GM21367 (cell line): ENCODE measurements at regions not wholly inside any gene's neighbourhood (a gene's known extent, or its start where the extent isn't known, plus 50 kb on each side); places are given as distances from the start of the nearest gene placed in this dataset.

Source experiments
- ATAC-seq: cut with Tn5 transposase; IDR thresholded peaks from one replicate; pipeline ENCODE4 v1.9.1; 2021; ENCODE audit not compliant: unreplicated experiment

DNA sequence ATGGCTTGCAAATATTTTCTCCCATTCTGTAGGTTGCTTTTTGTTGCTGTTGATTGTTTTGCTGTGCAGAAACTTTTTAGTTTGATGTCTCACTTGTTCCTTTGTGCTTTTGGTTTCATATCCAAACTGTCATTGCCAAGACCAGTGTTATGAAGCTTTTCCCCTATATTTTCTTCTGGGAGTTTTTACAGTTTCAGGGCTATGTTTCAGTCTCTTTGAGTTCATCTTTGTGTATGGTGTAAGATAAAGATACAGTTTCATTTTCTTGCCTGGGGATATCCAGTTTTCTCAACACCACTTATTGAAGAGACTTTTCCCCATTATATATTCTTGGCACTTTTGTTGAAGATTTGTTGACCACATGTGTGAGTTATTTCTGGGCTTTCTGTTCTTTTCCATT, 139.9 kb downstream of the MRPL57 start:
- no peak for ATAC-seq

DNA sequence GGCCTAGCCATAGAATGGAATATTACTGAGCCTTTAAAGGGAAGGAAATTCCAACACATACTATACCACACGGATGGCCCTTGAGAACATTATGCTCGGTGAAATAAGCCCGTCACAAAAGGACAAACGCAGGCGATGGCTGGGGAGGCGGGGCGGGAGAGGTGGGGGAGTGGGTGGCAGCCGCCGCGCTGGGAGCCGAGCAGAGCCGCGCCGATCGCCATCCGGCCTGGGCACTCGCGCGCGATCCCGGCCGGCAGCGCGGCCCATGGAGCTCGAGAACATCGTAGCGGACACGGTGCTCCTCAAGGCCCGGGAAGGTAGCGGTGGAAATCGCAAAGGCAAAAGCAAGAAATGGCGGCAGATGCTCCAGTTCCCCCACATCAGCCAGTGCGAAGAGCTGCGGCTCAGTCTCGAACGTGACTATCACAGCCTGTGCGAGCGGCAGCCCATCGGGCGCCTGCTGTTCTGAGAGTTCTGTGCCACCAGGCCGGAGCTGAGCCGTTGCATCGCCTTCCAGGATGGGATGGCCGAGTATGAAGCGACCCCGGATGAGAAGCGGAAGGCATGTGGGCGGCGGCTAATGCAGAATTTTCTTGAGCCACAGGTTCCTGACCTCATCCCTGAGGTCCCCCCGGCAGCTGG, 140.1 kb downstream of the ZDHHC20 start:
- no peak for ATAC-seq

GRCh38 chr13:21319869-21320641, 139.0 kb downstream of the ZDHHC20 start:
- ATAC-seq = no peak

DNA sequence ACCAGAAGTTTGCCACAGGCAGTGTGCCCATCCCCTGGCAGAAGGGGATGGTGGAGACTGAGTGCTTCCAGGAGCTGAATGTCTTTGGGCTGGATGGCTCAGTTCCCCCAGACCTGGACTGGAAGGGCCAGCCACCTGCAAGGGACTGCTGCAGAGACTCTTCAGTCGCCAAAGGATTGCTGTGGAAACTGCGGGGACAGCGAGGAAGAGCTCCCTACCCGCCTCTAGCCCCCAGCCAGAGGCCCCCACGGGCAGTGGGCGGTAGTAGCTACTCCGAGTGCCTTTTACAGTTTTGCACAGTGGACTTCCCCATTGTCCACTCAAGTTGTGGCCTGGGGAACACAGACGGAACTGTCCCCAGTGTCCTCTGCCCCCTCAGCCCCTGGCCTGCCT, 138.5 kb downstream of the ZDHHC20 start:
- ATAC-seq = no peak

GRCh38 chr13:21321269-21321668, 137.8 kb downstream of the ZDHHC20 start:
- ATAC-seq = no peak

- ATAC-seq = no peak
Observed at GRCh38 chr13:21322327-21322965, 136.7 kb downstream of the ZDHHC20 start.
